BJ (cell line): ENCODE measurements at regions not wholly inside any gene's neighbourhood (a gene's known extent, or its start where the extent isn't known, plus 50 kb on each side); places are given as distances from the start of the nearest gene placed in this dataset.

Experiments used
- CTCF ChIA-PET: fragments of 350-600 bp; formaldehyde crosslinking; extraction: SDS; loops from one replicate; lab custom pipeline; 2021; ENCODE audit warnings: antibody characterized with exemption, inconsistent platforms; lab: Yijun Ruan, JAX
- POLR2A ChIA-PET: fragments of 300-600 bp; sonication (Branson Sonifier 250); formaldehyde crosslinking; extraction: SDS; loops from one replicate; lab custom pipeline; 2021; ENCODE audit warnings: antibody characterized with exemption; lab: Charles Lee
- DNase-seq: peaks from one replicate; pipeline ENCODE4 v3.0.0-alpha.2; 2011; ENCODE audit warnings: low read depth
- H3K27me3 ChIP-seq: 2 replicates; pipeline ENCODE4 v1.6.0; 2011; ENCODE audit warnings: low read length; ENCODE audit not compliant: control insufficient read depth, insufficient read depth
- H3K36me3 ChIP-seq: 2 replicates; pipeline ENCODE4 v1.5.1; 2011; ENCODE audit warnings: low read length; ENCODE audit not compliant: control insufficient read depth, insufficient read depth
- H3K4me3 ChIP-seq: 2 replicates; pipeline ENCODE4 v1.5.1; 2011; ENCODE audit warnings: low read depth, mild to moderate bottlenecking, control low read depth, low read length
- CTCF ChIP-seq: IDR thresholded peaks from 2 replicates; pipeline ENCODE4 v1.5.1; 2011; ENCODE audit warnings: low read depth, mild to moderate bottlenecking, control low read depth, inconsistent platforms, low read length, moderate library complexity; ENCODE audit not compliant: insufficient read depth

- H3K27me3 ChIP-seq, result no peaks in the 10 kb centered on the region
- CTCF ChIA-PET, result no interaction called here
- TF ChIP-seq CTCF, result no peak
- no peak overlapping the region for H3K4me3 ChIP-seq
- H3K36me3 ChIP-seq, result no peaks in the 10 kb centered on the region
- no peak for DNase-seq
- POLR2A ChIA-PET, result no interaction called here
Observed at GRCh38 chr1:4571263-4571662, 83.1 kb upstream of the AJAP1 start.

- H3K36me3 ChIP-seq, result no peaks in the 10 kb centered on the region
- ChIA-PET CTCF (no interaction called here), POLR2A (no interaction called here)
- H3K27me3 ChIP-seq, result no peaks in the 10 kb centered on the region
- no peak for DNase-seq
- no peak for TF ChIP-seq CTCF
- H3K4me3 ChIP-seq, result no peak overlapping the region
Observed at GRCh38 chr1:4573526-4573925, 80.9 kb upstream of the AJAP1 start.

GRCh38 chr1:4581807-4582206 is 72.6 kb upstream of the AJAP1 start:
- ChIA-PET CTCF (no interaction called here), POLR2A (no interaction called here)
- no peak for DNase-seq
- no peaks in the 10 kb centered on the region for H3K36me3 ChIP-seq
- no peaks in the 10 kb centered on the region for H3K27me3 ChIP-seq
- H3K4me3 ChIP-seq, result no peak overlapping the region
- no peak for TF ChIP-seq CTCF

- H3K27me3 ChIP-seq, result no peaks in the 10 kb centered on the region
- H3K4me3 ChIP-seq, result no peak overlapping the region
- ChIA-PET CTCF (interaction anchor here (0.6 kb wide), 1 partner anchor 14 kb away, joined by 4 read pairs; no protein-coding TSS in a partner anchor), POLR2A (no interaction called here)
- DNase-seq, result no peak
- H3K36me3 ChIP-seq, result no peaks in the 10 kb centered on the region
- no peak for TF ChIP-seq CTCF
Observed at GRCh38 chr1:4584449-4584848, 70.0 kb upstream of the AJAP1 start.

- POLR2A ChIA-PET, result no interaction called here
- Histone ChIP-seq H3K4me3 (no peak overlapping the region), H3K27me3 (no peaks in the 10 kb centered on the region), H3K36me3 (no peaks in the 10 kb centered on the region)
- CTCF ChIA-PET, result interaction anchor here (0.6 kb wide), 1 partner anchor 15 kb away, joined by 4 read pairs; no protein-coding TSS in a partner anchor
- DNase-seq, result no peak
- TF ChIP-seq CTCF, result no peak
Observed at GRCh38 chr1:4585216-4585615, 69.2 kb upstream of the AJAP1 start.
